ENCODE measurements at regions not wholly inside any gene's neighbourhood (a gene's known extent, or its start where the extent isn't known, plus 50 kb on each side); places are given as distances from the start of the nearest gene placed in this dataset.

GRCh38 chr20:43789593-43789992 lies 62.8 kb upstream of the GTSF1L start:
- no peak for TF ChIP-seq CTCF (IDR thresholded peaks at IDR 0.05)
- TF ChIP-seq POLR2A (IDR thresholded peaks at IDR 0.05): no peak
- no peak for TF ChIP-seq EP300 (IDR thresholded peaks at IDR 0.05)

All from upper lobe of left lung (tissue), 4 donors.